NCI-H524 treated with DMSO at 0.1 percent for 48 hours (cell line): ENCODE measurements at regions not wholly inside any gene's neighbourhood (a gene's known extent, or its start where the extent isn't known, plus 50 kb on each side); places are given as distances from the start of the nearest gene placed in this dataset.
"Not testable (repeated sequence)": the region's sequence is repeated elsewhere in the genome, so short reads cannot be mapped to it uniquely, and the experiment has no call there.

Experiments
- DNase-seq: peaks from one replicate; lab custom pipeline; 2025; lab: John Stamatoyannopoulos, UW

DNA sequence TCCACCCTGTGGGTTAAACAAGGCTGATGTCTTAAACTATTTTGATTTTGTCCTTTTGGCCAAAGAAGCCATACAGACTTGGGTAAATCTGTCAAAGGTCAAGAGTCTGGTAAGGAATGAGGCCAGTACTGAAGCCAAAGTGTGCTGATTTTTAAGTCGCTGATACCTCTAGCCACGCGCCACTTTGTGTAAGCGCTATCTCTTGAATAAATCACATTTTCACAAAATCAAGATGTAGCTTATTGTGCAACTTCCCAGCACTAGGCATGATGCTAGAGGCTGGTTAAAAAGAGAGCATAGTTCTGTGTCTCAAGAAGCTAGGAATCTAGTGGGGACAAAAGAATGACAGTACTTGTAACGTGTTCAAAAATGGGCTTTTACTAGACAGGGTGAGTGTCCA is 510.6 kb upstream of the RAB6C start:
- no peak for DNase-seq

- no peak for DNase-seq
These were observed 510.1 kb upstream of the RAB6C start for GRCh38 chr2:129469389-129469788.

GRCh38 chr2:129469871-129470270 is 509.6 kb upstream of the RAB6C start:
- DNase-seq = no peak

DNA sequence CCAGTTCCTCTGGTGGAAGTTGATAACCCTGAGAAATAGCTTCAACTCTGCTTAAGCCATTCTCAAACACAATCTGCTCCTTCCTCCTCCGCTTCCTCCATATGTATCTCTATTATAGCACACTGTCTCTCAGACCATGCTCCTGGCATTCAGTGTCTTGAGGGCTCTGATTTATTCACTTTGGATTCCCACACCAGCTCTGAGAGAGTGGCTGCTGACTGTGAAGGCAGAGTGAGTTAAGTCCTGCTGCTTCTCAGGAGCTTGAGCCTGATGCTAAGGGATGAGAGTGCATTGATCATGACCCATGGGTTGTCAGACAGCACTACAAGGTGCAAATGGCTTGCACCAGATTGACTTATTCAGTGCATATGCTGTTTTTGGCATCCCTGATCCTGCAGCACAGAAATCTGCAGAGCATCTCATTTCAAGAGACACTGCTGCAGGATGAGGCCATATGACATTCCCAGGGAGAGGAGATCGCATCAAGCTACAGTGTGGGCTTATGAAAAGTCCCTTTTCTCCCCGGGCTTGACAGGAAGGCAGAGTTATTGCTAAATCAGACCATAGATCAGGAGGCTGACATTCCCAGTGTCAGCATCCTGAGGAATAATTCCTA is 500.5 kb upstream of the RAB6C start:
- DNase-seq = no peak

DNA sequence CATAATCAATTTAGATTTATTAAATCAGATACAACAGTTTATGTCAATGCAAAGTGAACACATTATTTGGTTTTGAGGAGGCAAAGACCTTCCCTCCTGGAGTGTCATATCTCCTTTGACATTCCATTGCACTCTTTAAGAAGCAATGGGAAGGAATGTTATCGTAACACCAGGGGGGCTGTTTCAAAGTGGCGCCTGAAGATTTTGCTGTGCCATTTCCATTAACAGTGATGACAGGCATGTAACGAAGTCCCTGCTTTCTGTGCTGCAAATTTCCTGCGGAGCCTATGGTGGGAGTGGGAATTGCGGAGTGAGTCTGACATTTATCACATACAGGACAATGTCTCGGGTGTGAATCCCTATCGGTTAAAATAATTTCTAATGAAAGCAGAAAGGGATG is 499.6 kb upstream of the RAB6C start:
- DNase-seq = no peak

GRCh38 chr2:129480790-129481189 is 498.7 kb upstream of the RAB6C start:
- DNase-seq = no peak

DNA sequence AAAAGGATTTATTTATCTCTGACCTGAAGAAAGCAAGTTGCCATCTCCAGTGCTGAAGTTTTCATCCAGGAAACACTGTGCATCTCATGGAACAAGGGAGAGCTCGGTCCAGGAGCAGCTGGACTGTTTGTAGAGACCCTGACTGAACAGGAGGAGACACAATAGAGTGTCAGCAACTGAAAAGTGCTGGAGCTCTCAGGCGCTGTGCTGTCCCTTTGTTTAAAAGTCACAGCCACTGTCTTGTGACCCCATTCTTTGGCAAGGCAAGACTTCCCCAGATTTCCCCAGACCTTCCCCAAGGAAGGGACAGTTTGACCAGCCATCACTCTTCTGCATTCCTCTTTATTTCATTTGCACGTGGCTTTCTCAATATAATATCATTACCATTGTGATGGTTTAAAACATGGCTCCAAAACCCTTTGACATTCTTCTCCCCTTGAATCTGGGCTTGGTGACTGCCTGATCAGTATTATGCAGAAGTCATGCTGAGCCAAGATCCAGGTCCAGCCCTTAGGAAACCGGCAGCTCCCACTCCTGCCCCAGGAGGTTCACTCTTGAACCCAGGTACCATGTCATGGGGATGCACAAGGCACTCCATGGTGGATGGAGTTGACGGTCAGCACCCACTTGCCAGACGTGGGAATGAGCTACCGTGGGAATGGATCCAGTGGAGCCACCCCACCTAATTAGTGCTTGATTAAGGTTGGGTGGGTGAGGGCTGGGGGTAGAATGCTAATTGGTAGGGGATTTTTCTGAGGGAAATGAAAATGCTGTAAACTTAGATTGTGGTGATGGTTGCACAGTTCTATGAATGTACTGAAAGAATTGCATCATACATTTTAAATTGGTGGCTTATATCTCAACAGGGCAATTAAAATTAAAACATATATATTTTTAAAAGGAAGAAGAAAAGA is 497.9 kb upstream of the RAB6C start:
- no peak for DNase-seq

DNA sequence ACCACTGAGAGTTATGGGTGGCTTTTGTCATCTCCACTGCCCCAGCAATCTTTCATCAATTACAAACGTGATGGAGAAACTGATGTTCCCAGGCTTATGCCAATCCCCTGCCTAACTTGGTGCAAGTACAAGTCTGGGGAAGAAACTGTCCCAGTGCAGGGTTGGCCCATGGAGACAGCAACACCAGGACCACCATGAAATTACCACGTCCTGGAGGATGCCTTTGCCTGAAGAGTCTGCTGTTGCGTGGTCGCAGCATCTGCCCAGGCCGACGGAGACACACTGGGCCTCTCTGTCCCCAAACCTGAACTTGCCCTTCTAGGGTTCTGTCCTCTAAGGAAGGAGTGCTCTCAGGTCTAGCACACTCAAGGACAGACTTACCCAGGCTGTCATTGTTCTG is 496.8 kb upstream of the RAB6C start:
- DNase-seq = no peak

DNA sequence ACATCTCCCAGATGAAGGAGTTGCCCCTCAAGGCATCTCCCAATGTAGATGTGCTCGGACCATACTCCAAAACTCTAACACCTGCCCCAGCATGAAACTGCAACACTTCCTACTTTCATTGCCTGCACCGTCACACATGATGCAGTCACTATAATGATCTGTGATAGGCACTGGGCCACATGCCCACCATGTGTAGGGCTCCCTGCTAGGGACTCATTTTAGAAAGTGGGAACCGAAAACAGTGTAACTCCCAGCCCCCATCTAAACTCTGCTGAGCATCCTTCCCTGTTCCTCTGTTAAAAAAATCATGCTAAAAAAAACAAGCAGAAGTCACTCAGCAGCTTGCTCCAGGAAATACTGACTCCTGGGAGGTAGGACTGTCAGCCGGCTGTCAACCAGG is 496.1 kb upstream of the RAB6C start:
- no peak for DNase-seq

GRCh38 chr2:129484999-129485897 is 494.2 kb upstream of the RAB6C start:
- no peak for DNase-seq

DNA sequence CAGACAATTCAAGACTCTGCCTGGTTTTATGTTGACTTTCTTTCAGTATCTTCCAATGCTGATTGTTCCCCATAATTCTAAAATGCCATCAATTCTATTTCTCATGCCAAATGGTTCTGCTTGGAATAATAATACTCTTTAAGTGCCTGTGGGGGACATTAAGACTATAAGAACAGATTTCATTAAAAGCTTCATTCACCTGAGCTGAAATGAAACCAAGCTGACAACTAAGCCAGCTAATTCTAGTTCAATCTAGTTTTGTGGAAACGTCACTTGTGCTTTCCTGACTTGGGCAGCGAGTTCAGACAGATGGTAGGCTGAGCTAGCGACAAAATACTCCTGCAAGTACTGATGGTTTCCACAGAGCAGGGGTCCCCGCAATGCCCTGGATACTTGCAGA is 491.1 kb upstream of the RAB6C start:
- DNase-seq = no peak

DNA sequence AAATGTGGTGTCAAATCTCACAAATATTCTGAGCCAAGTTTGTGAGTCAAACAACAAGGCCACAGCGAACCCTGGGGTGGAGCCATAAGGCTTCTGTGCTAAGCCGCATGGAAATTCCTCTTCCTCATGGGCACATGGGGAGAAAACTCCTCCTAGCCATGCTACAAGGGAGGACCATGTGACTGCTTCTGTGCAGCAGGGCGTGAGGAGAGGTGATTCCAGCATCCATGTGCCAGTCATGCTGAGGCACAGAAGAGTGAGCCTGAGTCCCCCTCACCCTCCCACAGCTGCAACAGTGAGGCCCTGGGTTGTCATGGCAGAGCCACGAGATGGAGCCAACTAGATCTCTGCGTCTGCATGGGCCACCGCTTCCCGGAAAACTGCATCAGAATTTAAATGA is 488.8 kb upstream of the RAB6C start:
- DNase-seq = no peak

DNA sequence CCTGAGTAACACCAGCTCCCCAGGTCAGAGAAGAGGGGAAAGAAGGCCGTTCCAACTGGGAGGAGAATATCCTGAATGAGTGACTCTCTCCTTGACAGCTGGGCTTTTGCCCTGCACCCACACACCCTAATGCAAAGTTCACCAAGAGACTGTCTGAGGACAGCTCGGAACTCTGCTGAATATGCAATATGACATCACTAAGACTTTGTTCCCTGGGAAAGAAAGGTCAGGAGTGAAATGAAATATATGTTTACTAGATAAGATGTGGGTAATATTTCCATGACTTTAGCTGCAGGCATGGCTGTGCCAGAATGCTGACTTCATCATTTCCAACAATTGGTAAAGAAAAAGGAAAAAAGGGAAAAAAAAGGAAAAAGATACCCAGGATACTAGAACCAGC is 488.2 kb upstream of the RAB6C start:
- DNase-seq = no peak

- DNase-seq = no peak
These were observed 486.9 kb upstream of the RAB6C start for GRCh38 chr2:129492548-129492947.

- DNase-seq = no peak
These were observed 479.7 kb upstream of the RAB6C start for GRCh38 chr2:129499747-129500146.

GRCh38 chr2:129502781-129503180 is 476.7 kb upstream of the RAB6C start:
- DNase-seq = no peak

GRCh38 chr2:129504646-129505045 is 474.8 kb upstream of the RAB6C start:
- no peak for DNase-seq

DNA sequence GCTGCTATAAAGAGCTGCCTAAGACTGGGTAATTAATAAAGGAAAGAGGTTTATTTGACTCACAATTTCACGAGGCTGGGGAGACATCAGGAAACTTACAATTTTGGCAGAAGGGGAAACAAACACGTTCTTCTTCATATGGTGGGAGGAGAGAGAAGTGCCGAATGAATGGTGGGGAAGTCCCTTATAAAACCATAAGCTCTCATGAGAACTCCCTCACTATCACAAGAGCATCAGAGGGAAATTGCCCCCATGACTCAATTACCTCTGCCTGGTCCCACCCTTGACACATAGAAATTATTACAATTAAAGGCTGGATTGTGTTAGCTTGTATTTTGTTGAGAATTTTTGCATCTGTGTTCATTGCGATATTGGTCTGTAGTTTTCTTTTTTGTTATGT is 460.5 kb upstream of the RAB6C start:
- DNase-seq = no peak

- DNase-seq = not testable (repeated sequence)
These were observed 447.3 kb upstream of the RAB6C start for GRCh38 chr2:129532158-129532557.

GRCh38 chr2:129548880-129549279 is 430.6 kb upstream of the RAB6C start:
- DNase-seq = no peak

DNA sequence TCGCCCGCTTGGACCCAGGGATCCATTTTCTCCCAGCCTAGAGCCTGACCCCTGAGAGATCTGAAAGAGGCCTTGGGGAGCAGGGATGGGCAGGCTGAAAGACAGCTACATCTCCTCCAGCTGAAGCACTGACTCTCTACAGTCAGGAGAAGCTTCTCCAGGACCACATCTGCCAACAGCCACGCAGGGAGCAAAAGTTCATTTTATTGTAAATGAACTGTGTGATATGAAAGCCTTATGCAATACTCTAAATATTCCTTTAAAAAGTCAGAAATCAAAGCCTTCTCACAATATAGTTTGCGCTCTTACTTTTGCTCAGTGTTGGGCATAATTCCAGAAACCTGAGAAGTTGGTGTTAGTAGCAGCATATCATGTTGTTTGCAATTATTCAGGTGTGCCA is 428.9 kb upstream of the RAB6C start:
- DNase-seq = no peak

GRCh38 chr2:129554373-129554772 is 425.1 kb upstream of the RAB6C start:
- no peak for DNase-seq

DNA sequence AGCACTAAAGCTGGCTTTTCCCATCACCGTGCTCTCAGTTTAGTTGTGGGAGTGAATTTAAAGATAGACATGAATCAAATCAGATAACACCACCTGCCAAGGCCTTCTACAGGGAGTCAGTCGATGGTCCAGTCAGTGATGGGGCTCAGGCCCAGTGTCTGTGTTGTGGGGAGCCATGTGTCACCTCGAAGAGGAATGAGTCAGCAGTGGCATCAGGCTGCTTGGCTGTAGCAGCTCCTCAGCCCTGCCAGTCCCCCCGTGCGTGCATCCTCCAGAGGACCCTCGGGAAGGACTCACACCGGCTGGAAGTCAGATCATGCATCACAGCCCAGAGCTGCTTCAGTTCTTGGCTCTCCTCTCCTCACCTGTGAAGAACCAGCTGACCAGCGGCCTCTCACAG is 420.4 kb upstream of the RAB6C start:
- no peak for DNase-seq
